HG03439 (cell line): ENCODE measurements at regions not wholly inside any gene's neighbourhood (a gene's known extent, or its start where the extent isn't known, plus 50 kb on each side); places are given as distances from the start of the nearest gene placed in this dataset.

Experiments used
- ATAC-seq: cut with Tn5 transposase; IDR thresholded peaks from one replicate; pipeline ENCODE4 v1.9.1; 2021; ENCODE audit warnings: mild to moderate bottlenecking, moderate library complexity; ENCODE audit not compliant: unreplicated experiment

DNA sequence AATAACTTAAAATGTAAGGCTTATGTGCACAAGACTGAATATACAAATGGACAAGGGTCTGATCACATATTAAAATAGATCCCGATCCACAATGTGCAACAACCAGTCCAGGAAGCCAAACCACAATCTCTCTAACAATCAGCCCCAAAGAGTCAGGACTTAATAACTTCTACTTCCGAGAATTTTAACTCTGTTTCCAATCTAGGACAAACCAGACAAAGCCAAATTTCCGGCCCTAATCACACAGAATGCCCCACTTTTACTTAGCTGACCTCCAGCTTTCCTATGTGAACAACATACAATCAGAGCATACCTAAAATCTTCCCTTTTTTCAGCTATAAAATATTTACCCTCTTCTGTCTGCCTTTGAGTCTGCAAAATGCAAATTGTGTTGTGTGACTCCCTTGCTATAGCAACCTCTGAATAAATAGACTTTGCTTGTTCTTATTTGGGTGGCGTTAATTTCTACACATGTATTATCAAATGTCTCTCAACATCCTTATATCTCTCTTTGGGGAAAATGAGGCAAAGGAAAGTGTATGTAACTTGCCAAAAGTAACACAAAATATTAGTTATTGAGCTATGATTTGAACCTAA, 381.9 kb upstream of the MC4R start:
- ATAC-seq, result no peak

DNA sequence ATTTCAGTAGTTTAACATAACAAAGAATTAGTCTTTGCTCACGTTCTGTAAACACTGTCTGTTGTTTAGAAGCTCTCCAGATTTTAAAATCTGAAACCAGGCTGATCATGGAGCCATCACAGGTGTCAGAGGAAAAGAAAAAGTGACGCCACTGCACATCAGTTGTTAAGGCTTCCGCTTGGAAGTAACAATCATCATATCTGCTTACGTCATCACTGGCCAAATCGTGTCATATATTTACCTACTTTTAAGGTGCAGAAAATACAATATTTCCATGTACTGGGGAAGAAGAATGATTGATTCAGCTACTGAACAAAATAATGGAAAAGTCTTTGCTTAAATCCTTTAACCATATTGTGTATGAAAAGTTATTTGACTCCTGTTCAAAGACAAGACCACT, 382.6 kb upstream of the MC4R start:
- ATAC-seq, result no peak

GRCh38 chr18:60775978-60776377, 403.4 kb upstream of the MC4R start:
- no peak for ATAC-seq

GRCh38 chr18:60784161-60784560, 411.6 kb upstream of the MC4R start:
- ATAC-seq, result no peak

- no peak for ATAC-seq
Measured at GRCh38 chr18:60794802-60795201, 422.2 kb upstream of the MC4R start.

DNA sequence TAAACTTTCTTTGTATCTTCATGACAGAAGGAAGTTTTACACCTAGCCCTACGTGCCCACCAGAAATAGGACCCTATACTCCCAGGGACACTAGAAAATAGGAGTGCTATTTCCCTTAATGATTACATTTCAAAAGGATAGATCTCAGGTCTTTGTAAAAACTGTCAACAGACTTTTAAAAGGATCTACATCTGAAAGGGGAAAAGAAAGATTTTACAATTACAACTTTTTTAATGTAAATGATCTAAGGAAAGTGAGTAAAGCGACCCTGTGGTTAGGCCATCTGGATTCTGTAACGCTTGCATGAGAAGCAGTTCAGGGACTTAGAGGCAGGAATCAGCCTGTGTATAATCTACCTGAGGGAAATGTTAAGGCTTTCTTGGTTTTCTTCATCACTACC, 431.8 kb upstream of the MC4R start:
- ATAC-seq, result no peak

- no peak for ATAC-seq
Measured at GRCh38 chr18:60809937-60810336, 437.4 kb upstream of the MC4R start.

DNA sequence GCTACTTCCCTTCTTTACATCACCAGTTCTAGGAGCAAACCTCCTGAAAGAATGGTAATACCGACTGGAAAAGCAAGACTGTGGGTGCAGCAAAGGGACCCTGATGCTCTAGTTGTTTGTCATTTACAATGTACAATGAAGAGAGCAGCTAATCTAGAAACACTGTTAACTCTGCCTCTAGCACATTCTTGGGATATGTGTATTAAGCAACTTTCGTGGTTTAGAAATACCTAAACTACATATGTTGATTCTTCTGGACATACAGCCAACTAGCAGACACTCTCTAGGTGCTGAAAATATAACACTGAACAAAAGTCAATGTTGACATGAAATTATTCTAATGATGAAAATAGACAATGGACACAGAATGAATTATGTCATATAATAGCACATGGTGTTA, 440.3 kb upstream of the MC4R start:
- ATAC-seq, result no peak

DNA sequence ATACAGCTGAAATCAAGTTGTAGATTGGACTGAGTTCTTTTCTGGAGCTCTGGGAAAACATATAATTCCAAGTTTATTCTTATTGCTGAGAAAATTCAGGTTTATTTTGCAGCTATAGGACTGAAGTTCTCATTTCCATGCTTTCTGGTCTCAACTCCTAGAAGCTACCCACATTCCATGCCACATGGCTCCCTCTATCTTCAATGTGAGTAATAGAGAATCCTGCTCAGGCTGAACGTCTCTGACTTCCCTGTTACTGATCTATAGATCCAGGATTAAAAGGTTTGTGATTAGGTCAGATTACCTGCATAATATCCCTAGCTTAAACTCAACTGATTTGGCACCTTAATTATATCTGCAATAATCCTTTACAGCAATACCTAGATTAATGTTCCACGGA, 453.8 kb upstream of the MC4R start:
- no peak for ATAC-seq

DNA sequence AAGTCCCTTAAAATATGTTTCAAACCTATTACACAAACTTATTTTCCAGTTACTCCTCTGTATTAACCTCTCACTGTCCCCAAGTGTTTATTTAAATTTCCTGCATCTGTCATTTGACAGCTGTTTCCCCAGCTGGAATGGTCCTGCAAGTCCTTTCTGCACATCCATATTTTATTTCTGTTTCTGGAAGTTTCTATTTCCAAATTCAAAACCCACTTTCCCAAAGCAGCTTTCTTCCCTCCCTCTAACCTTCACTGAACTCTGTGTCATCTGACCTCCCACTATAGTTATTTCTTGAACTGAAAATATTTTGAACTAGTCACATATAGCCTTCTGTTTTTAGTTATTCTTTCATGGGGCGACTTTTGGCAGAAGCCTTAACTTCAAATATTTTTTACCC, 459.4 kb upstream of the MC4R start:
- ATAC-seq, result no peak

GRCh38 chr18:60838677-60839076, 466.1 kb upstream of the MC4R start:
- ATAC-seq, result no peak

DNA sequence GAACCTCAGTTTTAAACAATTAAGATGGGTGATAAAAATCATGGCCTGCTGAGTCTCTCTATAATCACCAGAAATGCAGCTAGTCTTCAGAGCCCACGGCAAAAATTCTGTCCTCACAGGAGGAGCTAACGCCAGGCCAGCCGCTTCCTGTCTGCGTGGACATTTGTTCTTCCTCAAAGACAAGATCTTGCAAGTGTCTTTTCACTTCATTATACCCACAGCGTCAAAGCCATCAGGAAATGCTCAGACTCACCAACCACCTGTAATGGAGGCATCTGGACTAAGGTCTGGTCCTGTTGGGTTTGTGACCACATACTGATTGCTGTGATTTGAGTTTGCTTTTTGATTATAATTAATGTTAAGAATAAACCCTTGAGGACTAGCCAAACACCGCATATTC, 473.8 kb upstream of the MC4R start:
- ATAC-seq, result no peak

DNA sequence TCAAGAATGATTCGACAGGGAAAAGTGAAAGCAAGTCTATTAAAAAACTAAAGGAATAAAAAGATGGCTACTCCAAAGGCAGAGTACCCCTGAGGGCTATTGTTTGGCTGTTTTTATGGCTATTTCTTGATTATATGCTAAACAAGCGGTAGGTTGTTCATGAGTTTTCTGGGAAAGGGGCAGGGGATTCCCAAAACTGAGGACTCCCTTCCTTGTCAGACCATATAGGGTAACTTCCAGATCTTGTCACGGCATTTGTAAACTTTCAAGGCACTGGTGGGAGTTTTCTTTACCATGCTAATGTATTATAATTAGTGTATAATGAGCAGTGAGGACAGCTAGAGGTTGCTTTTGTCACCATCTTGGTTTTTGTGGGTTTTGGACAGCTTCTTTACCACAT, 474.9 kb upstream of the MC4R start:
- ATAC-seq, result no peak

DNA sequence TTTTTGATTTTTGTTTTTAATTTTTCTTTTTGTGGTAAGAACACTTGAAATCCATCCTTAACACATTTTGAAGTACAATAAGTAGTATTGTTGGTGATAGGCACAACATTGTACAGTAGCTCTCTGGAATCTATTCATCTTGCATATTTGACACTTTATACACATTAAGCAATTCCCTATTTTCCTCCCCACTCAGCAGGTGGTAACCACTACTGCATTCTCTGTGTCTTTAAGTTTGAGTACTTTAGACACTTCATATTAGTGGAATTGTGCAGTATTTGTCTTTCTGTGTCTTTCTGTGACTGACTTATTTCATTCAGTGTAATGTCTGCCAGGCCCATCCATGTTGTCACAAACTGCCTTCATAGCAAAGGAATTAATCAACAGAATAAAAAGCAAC, 471.7 kb upstream of the CDH20 start:
- no peak for ATAC-seq

GRCh38 chr18:60862988-60863387, 470.2 kb upstream of the CDH20 start:
- no peak for ATAC-seq

- no peak for ATAC-seq
Measured at GRCh38 chr18:60865801-60866200, 467.4 kb upstream of the CDH20 start.

GRCh38 chr18:60870261-60871153, 462.7 kb upstream of the CDH20 start:
- no peak for ATAC-seq

DNA sequence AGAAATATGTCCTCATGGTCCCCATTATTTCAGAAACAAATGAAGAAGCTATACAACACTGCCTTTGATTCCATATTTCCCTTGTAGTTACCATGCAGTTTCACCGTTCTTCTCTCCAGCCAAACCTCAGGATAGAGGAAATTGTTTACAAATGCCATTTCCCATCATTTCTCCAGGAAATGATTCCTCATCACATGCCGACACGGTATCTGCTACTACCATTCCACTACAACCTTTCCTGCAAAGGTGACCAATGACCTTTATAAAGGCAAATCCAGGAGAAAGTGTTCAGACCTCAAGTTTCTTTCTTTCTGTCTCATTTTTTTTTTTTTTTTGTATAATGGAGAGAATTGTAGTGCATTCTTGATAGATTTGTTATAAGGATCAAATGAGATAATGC, 460.8 kb upstream of the CDH20 start:
- no peak for ATAC-seq

- ATAC-seq, result no peak
Measured at GRCh38 chr18:60873708-60874107, 459.5 kb upstream of the CDH20 start.

- ATAC-seq, result no peak
Measured at GRCh38 chr18:60875957-60876507, 457.2 kb upstream of the CDH20 start.

GRCh38 chr18:60880184-60880583, 453.0 kb upstream of the CDH20 start:
- ATAC-seq, result no peak

DNA sequence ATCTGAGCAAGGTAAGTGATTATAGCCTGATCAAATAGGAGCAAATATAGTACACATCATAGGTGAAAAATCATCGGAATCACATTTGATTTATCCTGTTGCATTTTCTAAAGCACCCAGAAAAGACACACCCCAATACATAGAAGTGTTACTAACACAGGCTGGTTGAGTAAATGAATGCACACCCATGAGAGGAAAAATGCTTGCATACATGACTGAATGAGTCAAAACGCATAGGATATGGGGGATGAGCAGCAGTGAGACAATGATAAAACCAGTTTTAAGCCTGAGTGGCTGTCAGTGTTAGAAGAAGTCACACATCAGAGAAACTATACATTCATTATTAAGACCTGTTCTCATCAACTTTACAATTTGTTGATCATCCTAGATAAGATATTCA, 449.6 kb upstream of the CDH20 start:
- ATAC-seq, result no peak
